HG03378 (cell line): ENCODE measurements at regions not wholly inside any gene's neighbourhood (a gene's known extent, or its start where the extent isn't known, plus 50 kb on each side); places are given as distances from the start of the nearest gene placed in this dataset.

Experiments used
- ATAC-seq: cut with Tn5 transposase; IDR thresholded peaks from one replicate; pipeline ENCODE4 v1.9.1; 2021; ENCODE audit warnings: mild to moderate bottlenecking, moderate library complexity; ENCODE audit not compliant: unreplicated experiment

- ATAC-seq: no peak
Measured at GRCh38 chr9:27743490-27743889, 170.2 kb upstream of the C9orf72 start.

GRCh38 chr9:27747450-27747849, 174.2 kb upstream of the C9orf72 start:
- ATAC-seq: no peak

GRCh38 chr9:27749838-27750237, 176.6 kb upstream of the C9orf72 start:
- ATAC-seq: no peak

GRCh38 chr9:27750566-27750965, 177.3 kb upstream of the C9orf72 start:
- ATAC-seq: no peak

- no peak for ATAC-seq
Measured at GRCh38 chr9:27752069-27752468, 178.8 kb upstream of the C9orf72 start.

- no peak for ATAC-seq
Measured at GRCh38 chr9:27755846-27756245, 182.6 kb upstream of the C9orf72 start.

GRCh38 chr9:27756418-27756817, 183.1 kb upstream of the C9orf72 start:
- ATAC-seq: no peak

GRCh38 chr9:27763831-27764230, 190.6 kb upstream of the C9orf72 start:
- ATAC-seq: no peak

- ATAC-seq: no peak
Measured at GRCh38 chr9:27765266-27766072, 192.2 kb upstream of the C9orf72 start.

- no peak for ATAC-seq
Measured at GRCh38 chr9:27766073-27766835, 193.0 kb upstream of the C9orf72 start.

GRCh38 chr9:27768781-27769180, 195.5 kb upstream of the C9orf72 start:
- ATAC-seq: no peak

- ATAC-seq: no peak
Measured at GRCh38 chr9:27770541-27770940, 197.3 kb upstream of the C9orf72 start.

GRCh38 chr9:27771803-27772545, 198.7 kb upstream of the C9orf72 start:
- ATAC-seq: no peak

- peak; percentile 57 for ATAC-seq
Measured at GRCh38 chr9:27784847-27785713, 211.8 kb upstream of the C9orf72 start.

GRCh38 chr9:27785714-27786100, 212.4 kb upstream of the C9orf72 start:
- ATAC-seq: peak; percentile 86

- ATAC-seq: no peak
Measured at GRCh38 chr9:27787891-27788290, 214.6 kb upstream of the C9orf72 start.

GRCh38 chr9:27791311-27791710, 218.0 kb upstream of the C9orf72 start:
- peak; percentile 46 for ATAC-seq

- no peak for ATAC-seq
Measured at GRCh38 chr9:27792971-27793689, 219.8 kb upstream of the C9orf72 start.

- no peak for ATAC-seq
Measured at GRCh38 chr9:27799326-27799725, 226.0 kb upstream of the C9orf72 start.

- ATAC-seq: no peak
Measured at GRCh38 chr9:27800159-27800558, 226.9 kb upstream of the C9orf72 start.
